ENCODE measurements at regions not wholly inside any gene's neighbourhood (a gene's known extent, or its start where the extent isn't known, plus 50 kb on each side); places are given as distances from the start of the nearest gene placed in this dataset.

DNA sequence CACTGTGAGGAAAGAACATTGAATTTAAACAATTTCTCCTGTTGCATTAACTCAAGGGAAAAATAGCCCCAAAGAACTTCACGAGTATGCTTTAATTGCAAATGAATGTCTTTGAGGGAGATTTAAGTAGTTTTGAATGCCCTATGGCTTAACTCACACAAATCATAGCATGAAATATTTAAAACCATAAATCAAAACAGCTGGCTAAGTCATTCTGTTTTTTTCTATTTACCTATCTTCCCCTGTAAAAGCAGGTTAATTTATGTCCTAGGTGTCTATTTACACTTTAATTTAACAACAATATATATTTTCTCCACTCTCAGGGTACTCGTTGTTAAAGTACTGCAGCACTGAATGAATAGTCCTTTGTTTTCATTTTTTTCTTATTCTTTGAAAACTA, 118.8 kb upstream of the PIEZO2 start:
- Mint-ChIP-seq H3K9me3 (peaks cover 4% of the 10 kb centered on the region), H3K36me3 (ENCODE audit: low read depth) (no peaks in the 10 kb centered on the region), H3K4me1 (ENCODE audit: low read depth) (no peaks in the 10 kb centered on the region), H3K27me3 (peaks cover 5% of the 10 kb centered on the region), H3K27ac (no peak overlapping the region), H3K4me3 (no peak overlapping the region)
- Histone ChIP-seq H3K4me3 (ENCODE audit: low read length) (no peak overlapping the region), H3K9me3 (ENCODE audit: control insufficient read depth in 1 of 2, insufficient read depth in 1 of 2, low read length in 2 of 2) (peaks cover 7% of the 10 kb centered on the region in 2 experiments), H3K4me1 (ENCODE audit: insufficient read depth, low read length) (no peaks in the 10 kb centered on the region), H3K27ac (ENCODE audit: low read depth in 1 of 2, low read length in 2 of 2) (no peak overlapping the region), H3K27me3 (ENCODE audit: control insufficient read depth in 1 of 2, insufficient read depth in 2 of 2, low read length in 2 of 2) (no peaks in the 10 kb centered on the region), H3K36me3 (ENCODE audit: insufficient read depth, low read length) (no peaks in the 10 kb centered on the region)
- no peak for ATAC-seq (ENCODE audit: poor library complexity)
- intact Hi-C loops (cut with DNase I, micrococcal nuclease) = no loop called here
- TF ChIP-seq, protein P1, sequence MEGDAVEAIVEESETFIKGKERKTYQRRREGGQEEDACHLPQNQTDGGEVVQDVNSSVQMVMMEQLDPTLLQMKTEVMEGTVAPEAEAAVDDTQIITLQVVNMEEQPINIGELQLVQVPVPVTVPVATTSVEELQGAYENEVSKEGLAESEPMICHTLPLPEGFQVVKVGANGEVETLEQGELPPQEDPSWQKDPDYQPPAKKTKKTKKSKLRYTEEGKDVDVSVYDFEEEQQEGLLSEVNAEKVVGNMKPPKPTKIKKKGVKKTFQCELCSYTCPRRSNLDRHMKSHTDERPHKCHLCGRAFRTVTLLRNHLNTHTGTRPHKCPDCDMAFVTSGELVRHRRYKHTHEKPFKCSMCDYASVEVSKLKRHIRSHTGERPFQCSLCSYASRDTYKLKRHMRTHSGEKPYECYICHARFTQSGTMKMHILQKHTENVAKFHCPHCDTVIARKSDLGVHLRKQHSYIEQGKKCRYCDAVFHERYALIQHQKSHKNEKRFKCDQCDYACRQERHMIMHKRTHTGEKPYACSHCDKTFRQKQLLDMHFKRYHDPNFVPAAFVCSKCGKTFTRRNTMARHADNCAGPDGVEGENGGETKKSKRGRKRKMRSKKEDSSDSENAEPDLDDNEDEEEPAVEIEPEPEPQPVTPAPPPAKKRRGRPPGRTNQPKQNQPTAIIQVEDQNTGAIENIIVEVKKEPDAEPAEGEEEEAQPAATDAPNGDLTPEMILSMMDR (IDR thresholded peaks at IDR 0.05) = no peak
- ChIA-PET CTCF (no interaction called here), POLR2A (no interaction called here)
- no peak for DNase-seq

DNA sequence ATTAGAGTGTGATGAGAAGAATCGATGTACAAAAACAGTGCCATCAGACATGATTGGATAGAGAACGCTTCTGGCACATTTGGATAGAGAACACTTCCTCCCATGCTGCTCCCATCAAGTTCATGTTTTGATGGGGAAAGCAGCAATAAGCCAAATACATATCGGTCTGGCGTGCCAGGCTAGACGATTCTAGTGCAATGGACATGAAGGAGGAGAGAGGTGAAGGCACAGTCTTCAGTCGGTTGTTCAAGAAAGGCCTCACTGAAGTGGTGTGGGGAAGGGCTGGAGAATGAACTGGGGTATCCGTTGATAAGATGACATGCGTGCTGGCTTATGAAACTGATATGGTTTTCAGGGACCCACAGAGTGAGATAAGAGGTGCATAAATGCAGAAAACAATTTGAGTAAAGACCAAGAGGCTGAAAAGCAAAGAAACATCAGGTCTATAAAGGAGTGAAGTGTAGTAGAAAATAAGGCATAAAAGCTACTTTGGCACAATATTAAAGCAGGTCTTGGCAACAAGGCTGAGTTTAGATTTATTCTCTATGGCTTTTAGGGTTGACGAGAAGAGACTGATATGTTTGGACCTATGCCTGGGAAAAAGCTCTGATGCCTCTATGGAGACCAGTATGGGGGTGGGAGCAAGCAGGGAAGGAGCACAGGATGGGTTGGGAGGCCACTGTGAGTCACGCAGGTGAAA, 117.6 kb upstream of the PIEZO2 start:
- H3K36me3 ChIP-seq (ENCODE audit: insufficient read depth, low read length) = no peaks in the 10 kb centered on the region
- H3K9me3 Mint-ChIP-seq = peaks cover 9% of the 10 kb centered on the region
- POLR2A ChIA-PET = no interaction called here
- no peaks in the 10 kb centered on the region for H3K4me1 Mint-ChIP-seq (ENCODE audit: low read depth)
- H3K27ac ChIP-seq (ENCODE audit: low read depth in 1 of 2, low read length in 2 of 2) = no peak overlapping the region
- H3K27me3 Mint-ChIP-seq = peaks cover 5% of the 10 kb centered on the region
- intact Hi-C loops (cut with DNase I, micrococcal nuclease) = no loop called here
- no peaks in the 10 kb centered on the region for H3K4me1 ChIP-seq (ENCODE audit: insufficient read depth, low read length)
- no peak for ATAC-seq (ENCODE audit: poor library complexity)
- DNase-seq = no peak
- TF ChIP-seq, protein P1 (IDR thresholded peaks at IDR 0.05) = no peak
- CTCF ChIA-PET = no interaction called here
- H3K27ac Mint-ChIP-seq = no peak overlapping the region
- H3K4me3 ChIP-seq (ENCODE audit: low read length) = no peak overlapping the region
- H3K4me3 Mint-ChIP-seq = no peak overlapping the region
- H3K27me3 ChIP-seq (ENCODE audit: control insufficient read depth in 1 of 2, insufficient read depth in 2 of 2, low read length in 2 of 2) = no peaks in the 10 kb centered on the region
- H3K36me3 Mint-ChIP-seq (ENCODE audit: low read depth) = no peaks in the 10 kb centered on the region
- peaks cover 7 to 12% of the 10 kb centered on the region in 2 experiments for H3K9me3 ChIP-seq (ENCODE audit: control insufficient read depth in 1 of 2, insufficient read depth in 1 of 2, low read length in 2 of 2)

DNA sequence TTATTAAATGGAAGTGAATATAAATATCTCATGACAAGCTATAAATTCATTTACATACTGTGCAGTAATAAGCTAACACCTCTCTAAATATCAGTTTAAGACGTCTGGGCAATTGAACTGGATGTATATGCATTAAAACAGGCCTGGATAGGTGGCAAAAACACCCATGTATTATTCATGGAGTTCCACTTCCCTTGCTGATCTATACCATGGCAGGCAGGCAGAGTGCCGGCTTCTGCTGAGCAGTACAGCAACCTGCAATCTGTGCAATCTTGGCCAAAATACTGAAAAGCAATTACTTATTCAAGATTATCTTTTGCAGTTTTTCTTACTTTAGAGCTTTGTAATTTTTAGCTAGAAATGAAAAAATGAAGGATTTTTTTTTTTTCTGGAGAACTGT, 112.1 kb upstream of the PIEZO2 start:
- Mint-ChIP-seq H3K4me1 (ENCODE audit: low read depth) (no peaks in the 10 kb centered on the region), H3K4me3 (no peak overlapping the region), H3K27me3 (peaks cover 8% of the 10 kb centered on the region), H3K27ac (no peak overlapping the region), H3K36me3 (ENCODE audit: low read depth) (no peaks in the 10 kb centered on the region), H3K9me3 (peaks cover 12% of the 10 kb centered on the region)
- intact Hi-C loops (cut with DNase I, micrococcal nuclease) = no loop called here
- Histone ChIP-seq H3K4me1 (ENCODE audit: insufficient read depth, low read length) (no peaks in the 10 kb centered on the region), H3K27me3 (ENCODE audit: control insufficient read depth in 1 of 2, insufficient read depth in 2 of 2, low read length in 2 of 2) (no peaks in the 10 kb centered on the region), H3K4me3 (ENCODE audit: low read length) (no peak overlapping the region), H3K27ac (ENCODE audit: low read depth in 1 of 2, low read length in 2 of 2) (no peak overlapping the region), H3K9me3 (ENCODE audit: control insufficient read depth in 1 of 2, insufficient read depth in 1 of 2, low read length in 2 of 2) (peaks cover 7 to 17% of the 10 kb centered on the region in 2 experiments), H3K36me3 (ENCODE audit: insufficient read depth, low read length) (no peaks in the 10 kb centered on the region)
- POLR2A ChIA-PET = no interaction called here
- CTCF ChIA-PET = interaction anchor here (0.8 kb wide), 1 partner anchor 9 kb away, joined by 3 read pairs; no protein-coding TSS in a partner anchor
- TF ChIP-seq, protein P1 (IDR thresholded peaks at IDR 0.05) = no peak
- DNase-seq (no peak), ATAC-seq (ENCODE audit: poor library complexity) (no peak)
